ENCODE measurements at regions not wholly inside any gene's neighbourhood (a gene's known extent, or its start where the extent isn't known, plus 50 kb on each side); places are given as distances from the start of the nearest gene placed in this dataset.

- TF ChIP-seq YY1 (IDR thresholded peaks at IDR 0.05; ENCODE audit: insufficient read depth, insufficient read length) = no peak
- no peak for TF ChIP-seq ZNF274 (IDR thresholded peaks at IDR 0.05; ENCODE audit: low read depth, low read length)
Observed at GRCh38 chr9:31084350-31084749, 1300.1 kb upstream of the ACO1 start.

Data from NT2/D1 (cell line).